ENCODE measurements at regions not wholly inside any gene's neighbourhood (a gene's known extent, or its start where the extent isn't known, plus 50 kb on each side); places are given as distances from the start of the nearest gene placed in this dataset.

DNA sequence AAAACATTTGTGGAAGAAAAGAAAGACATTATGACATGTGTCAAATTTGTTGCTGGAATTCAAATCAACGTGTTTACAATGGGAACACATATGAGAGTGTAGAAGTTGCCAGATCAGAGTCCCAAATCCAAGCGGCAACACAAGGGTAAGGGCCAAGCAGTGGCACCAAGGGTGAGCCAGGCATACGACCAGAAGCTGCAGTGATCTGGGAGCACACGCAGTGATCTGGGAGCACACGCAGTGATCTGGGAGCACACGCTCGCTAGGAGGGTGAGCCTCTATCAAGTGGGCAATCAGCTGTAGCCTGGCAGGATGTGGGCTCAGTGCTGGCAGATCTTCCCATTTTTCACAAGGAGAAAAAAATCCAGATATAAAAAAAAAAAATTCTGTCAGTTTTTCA lies 148.2 kb downstream of the TLE3 start:
- Histone ChIP-seq H3K4me1 (ENCODE audit: control insufficient read depth, insufficient read depth, low read length) (peaks cover 3% of the 10 kb centered on the region; the same call in 1 of the 2 replicates), H3K4me2 (ENCODE audit: low read depth, low read length) (no peak overlapping the region)

More for the DNA sequence above, 148.2 kb downstream of the TLE3 start:
- Histone ChIP-seq H3K79me1 (ENCODE audit: low read depth in 1 of 2, low read length in 2 of 2) (no peaks in the 10 kb centered on the region), H3K4ac (ENCODE audit: low read depth, low read length) (no peak overlapping the region), H2BK20ac (ENCODE audit: low read depth, low read length) (no peak overlapping the region), H3K23ac (ENCODE audit: low read depth, low read length) (no peak overlapping the region), H3K9me1 (ENCODE audit: insufficient read depth, low read length) (no peaks in the 10 kb centered on the region), H3K36me3 (ENCODE audit: control insufficient read depth, insufficient read depth, low read length) (no peaks in the 10 kb centered on the region), H3K27ac (ENCODE audit: insufficient read depth, low read length) (no peak overlapping the region), H2AK5ac (ENCODE audit: low read depth, low read length) (no peak overlapping the region), H4K5ac (ENCODE audit: low read depth, low read length) (no peak overlapping the region), H2BK15ac (ENCODE audit: low read depth, low read length) (no peak overlapping the region), H2AK9ac (replicated peaks; ENCODE audit: low read depth, low read length, poor library complexity) (no peak overlapping the region), H4K20me1 (ENCODE audit: insufficient read depth, low read length) (no peaks in the 10 kb centered on the region), H3K18ac (ENCODE audit: low read depth, low read length) (no peak overlapping the region), H4K91ac (ENCODE audit: insufficient read depth, low read depth, low read length) (no peak overlapping the region), H2BK5ac (ENCODE audit: low read depth, low read length, poor library complexity, severe bottlenecking) (no peak overlapping the region), H3K9ac (ENCODE audit: low read depth, low read length) (no peak overlapping the region), H3K27me3 (ENCODE audit: control insufficient read depth, insufficient read depth, low read length) (peaks cover 30% of the 10 kb centered on the region), H3K4me3 (ENCODE audit: insufficient read depth, low read depth, low read length) (no peak overlapping the region), H2BK120ac (ENCODE audit: low read depth, low read length) (no peak overlapping the region), H2AFZ (replicated peaks; ENCODE audit: low read length, poor library complexity) (no peak overlapping the region), H3K9me3 (ENCODE audit: control insufficient read depth, insufficient read depth, low read length) (no peaks in the 10 kb centered on the region), H3K56ac (ENCODE audit: extremely low read depth, insufficient read depth, low read length) (no peak overlapping the region), H4K8ac (ENCODE audit: low read depth in 2 of 2, low read length in 2 of 2) (no peak overlapping the region), H3K14ac (replicated peaks; ENCODE audit: low read depth, low read length) (no peak overlapping the region)
- CTCF ChIA-PET, result no interaction called here
- DNase-seq (no peak), ATAC-seq (ENCODE audit: low read depth) (no peak)
- WGBS, 2 experiments (ENCODE audit: extremely low coverage in 2 of 2, insufficient read length in 1 of 2), result 65% methylated on average over 4 of the region's 7 CpGs; no CpG with 5 or more reads in 1 of the 2 experiments
- POLR2A ChIA-PET (ENCODE audit: unreplicated experiment), result interaction anchor here (0.7 kb wide), 1 partner anchor 910 kb away, joined by 5 read pairs; no protein-coding TSS in a partner anchor
- TF ChIP-seq RAD21 (IDR thresholded peaks at IDR 0.05; ENCODE audit: low read length) (no peak), CEBPB (IDR thresholded peaks at IDR 0.05; ENCODE audit: low read depth, low read length) (no peak), MXI1 (IDR thresholded peaks at IDR 0.05; ENCODE audit: borderline replicate concordance, low read depth, low read length) (no peak), NFE2L2 (IDR thresholded peaks at IDR 0.05; ENCODE audit: low read depth, low read length) (no peak), FOS (IDR thresholded peaks at IDR 0.05; ENCODE audit: low read depth, low read length) (no peak)
- intact Hi-C loops (cut with micrococcal nuclease) (no loop called here), in situ Hi-C loops (cut with MboI; ENCODE audit: low sequenced_read_pairs) (no loop called here), dilution Hi-C loops (cut with HindIII; ENCODE audit: low sequenced_read_pairs, unreplicated experiment) (no loop called here)
- BruUV-seq (replicated peaks), result no TSS peak
